Activated naive CD4-positive, alpha-beta T cell treated with anti-CD3 and anti-CD28 coated beads for 36 hours (primary cell): ENCODE measurements at regions not wholly inside any gene's neighbourhood (a gene's known extent, or its start where the extent isn't known, plus 50 kb on each side); places are given as distances from the start of the nearest gene placed in this dataset.

Source experiments
- CTCF ChIA-PET: fragments of 350-600 bp; sonication (Branson Sonifier 250); formaldehyde crosslinking; loops from one replicate; lab custom pipeline; 2021; ENCODE audit warnings: antibody characterized with exemption; lab: Charles Lee
- DNase-seq: peaks from one replicate; pipeline ENCODE4 v3.0.0-alpha.2; 2020
- H3K27ac Mint-ChIP-seq: one replicate; pipeline ENCODE4 v1.8.0; 2021; ENCODE audit warnings: mild to moderate bottlenecking, mixed read lengths
- H3K27me3 Mint-ChIP-seq: one replicate; pipeline ENCODE4 v1.8.0; 2021; ENCODE audit warnings: low read depth, mixed read lengths
- H3K36me3 Mint-ChIP-seq: one replicate; pipeline ENCODE4 v1.8.0; 2021; ENCODE audit warnings: low read depth, mixed read lengths
- H3K4me1 Mint-ChIP-seq: one replicate; pipeline ENCODE4 v1.8.0; 2021; ENCODE audit warnings: low read depth, mixed read lengths
- H3K4me3 Mint-ChIP-seq: one replicate; pipeline ENCODE4 v1.8.0; 2021; ENCODE audit warnings: mild to moderate bottlenecking, moderate library complexity, mixed read lengths
- H3K9me3 Mint-ChIP-seq: one replicate; pipeline ENCODE4 v1.8.0; 2021; ENCODE audit warnings: mixed read lengths
- intact Hi-C: fragments of 100-400 bp; cut with micrococcal nuclease; formaldehyde crosslinking; loops from one replicate; pipeline ENCODE4 v1.15.1; 2023

GRCh38 chr7:47669901-47670384, 88.0 kb upstream of the TNS3 start:
- Mint-ChIP-seq H3K27ac (no peak overlapping the region), H3K4me3 (no peak overlapping the region), H3K9me3 (no peaks in the 10 kb centered on the region), H3K4me1 (no peaks in the 10 kb centered on the region), H3K36me3 (no peaks in the 10 kb centered on the region), H3K27me3 (no peaks in the 10 kb centered on the region)
- CTCF ChIA-PET = no interaction called here
- no peak for DNase-seq
- intact Hi-C loops = no loop called here

GRCh38 chr7:47669178-47669891, 87.4 kb upstream of the TNS3 start:
- CTCF ChIA-PET = no interaction called here
- H3K4me1 Mint-ChIP-seq = no peaks in the 10 kb centered on the region
- intact Hi-C loops = no loop called here
- DNase-seq = no peak
- H3K9me3 Mint-ChIP-seq = no peaks in the 10 kb centered on the region
- no peak overlapping the region for H3K27ac Mint-ChIP-seq
- H3K27me3 Mint-ChIP-seq = no peaks in the 10 kb centered on the region
- no peak overlapping the region for H3K4me3 Mint-ChIP-seq
- H3K36me3 Mint-ChIP-seq = no peaks in the 10 kb centered on the region

- Mint-ChIP-seq H3K4me3 (no peak overlapping the region), H3K36me3 (no peaks in the 10 kb centered on the region), H3K27ac (no peak overlapping the region), H3K27me3 (no peaks in the 10 kb centered on the region), H3K9me3 (no peaks in the 10 kb centered on the region), H3K4me1 (no peaks in the 10 kb centered on the region)
- intact Hi-C loops = no loop called here
- CTCF ChIA-PET = no interaction called here
- no peak for DNase-seq
These were observed 84.4 kb upstream of the TNS3 start for GRCh38 chr7:47666164-47666862.

GRCh38 chr7:47664650-47665195, 82.8 kb upstream of the TNS3 start:
- Mint-ChIP-seq H3K27ac (no peak overlapping the region), H3K4me3 (no peak overlapping the region), H3K9me3 (no peaks in the 10 kb centered on the region), H3K36me3 (no peaks in the 10 kb centered on the region), H3K27me3 (no peaks in the 10 kb centered on the region), H3K4me1 (no peaks in the 10 kb centered on the region)
- intact Hi-C loops = no loop called here
- no peak for DNase-seq
- CTCF ChIA-PET = no interaction called here

GRCh38 chr7:47663851-47664250, 81.9 kb upstream of the TNS3 start:
- no peaks in the 10 kb centered on the region for H3K36me3 Mint-ChIP-seq
- intact Hi-C loops = no loop called here

GRCh38 chr7:47663213-47663612, 81.3 kb upstream of the TNS3 start:
- Mint-ChIP-seq H3K4me3 (no peak overlapping the region), H3K36me3 (no peaks in the 10 kb centered on the region), H3K27me3 (no peaks in the 10 kb centered on the region), H3K4me1 (no peaks in the 10 kb centered on the region), H3K27ac (no peak overlapping the region), H3K9me3 (no peaks in the 10 kb centered on the region)
- DNase-seq = no peak
- intact Hi-C loops = no loop called here
- CTCF ChIA-PET = no interaction called here

More at GRCh38 chr7:47663851-47664250, 81.9 kb upstream of the TNS3 start:
- H3K4me1 Mint-ChIP-seq = no peaks in the 10 kb centered on the region
- no peak overlapping the region for H3K27ac Mint-ChIP-seq
- CTCF ChIA-PET = no interaction called here
- H3K4me3 Mint-ChIP-seq = no peak overlapping the region
- H3K9me3 Mint-ChIP-seq = no peaks in the 10 kb centered on the region
- H3K27me3 Mint-ChIP-seq = no peaks in the 10 kb centered on the region
- DNase-seq = no peak

GRCh38 chr7:47661051-47661714, 79.3 kb upstream of the TNS3 start:
- H3K4me1 Mint-ChIP-seq = no peaks in the 10 kb centered on the region
- H3K9me3 Mint-ChIP-seq = no peaks in the 10 kb centered on the region
- CTCF ChIA-PET = no interaction called here
- H3K27ac Mint-ChIP-seq = no peak overlapping the region
- H3K36me3 Mint-ChIP-seq = no peaks in the 10 kb centered on the region
- H3K27me3 Mint-ChIP-seq = no peaks in the 10 kb centered on the region
- intact Hi-C loops = no loop called here
- no peak overlapping the region for H3K4me3 Mint-ChIP-seq
- no peak for DNase-seq

- no peak for DNase-seq
- H3K4me1 Mint-ChIP-seq = no peaks in the 10 kb centered on the region
- CTCF ChIA-PET = no interaction called here
- H3K36me3 Mint-ChIP-seq = no peaks in the 10 kb centered on the region
- no peaks in the 10 kb centered on the region for H3K27me3 Mint-ChIP-seq
- no peak overlapping the region for H3K27ac Mint-ChIP-seq
- no peaks in the 10 kb centered on the region for H3K9me3 Mint-ChIP-seq
- intact Hi-C loops = no loop called here
- H3K4me3 Mint-ChIP-seq = no peak overlapping the region
These were observed 78.0 kb upstream of the TNS3 start for GRCh38 chr7:47659664-47660462.

GRCh38 chr7:47658886-47659635, 77.2 kb upstream of the TNS3 start:
- intact Hi-C loops = no loop called here
- CTCF ChIA-PET = no interaction called here
- H3K4me3 Mint-ChIP-seq = no peak overlapping the region
- no peaks in the 10 kb centered on the region for H3K4me1 Mint-ChIP-seq
- H3K9me3 Mint-ChIP-seq = no peaks in the 10 kb centered on the region
- DNase-seq = no peak
- H3K36me3 Mint-ChIP-seq = no peaks in the 10 kb centered on the region
- no peak overlapping the region for H3K27ac Mint-ChIP-seq
- no peaks in the 10 kb centered on the region for H3K27me3 Mint-ChIP-seq

GRCh38 chr7:47657126-47657525, 75.2 kb upstream of the TNS3 start:
- no peak overlapping the region for H3K4me3 Mint-ChIP-seq
- no peak overlapping the region for H3K27ac Mint-ChIP-seq
- H3K4me1 Mint-ChIP-seq = no peaks in the 10 kb centered on the region
- CTCF ChIA-PET = no interaction called here
- no peaks in the 10 kb centered on the region for H3K27me3 Mint-ChIP-seq
- H3K36me3 Mint-ChIP-seq = no peaks in the 10 kb centered on the region
- DNase-seq = no peak
- H3K9me3 Mint-ChIP-seq = no peaks in the 10 kb centered on the region
- intact Hi-C loops = no loop called here

GRCh38 chr7:47654672-47655298, 72.9 kb upstream of the TNS3 start:
- Mint-ChIP-seq H3K36me3 (no peaks in the 10 kb centered on the region), H3K9me3 (no peaks in the 10 kb centered on the region), H3K4me1 (no peaks in the 10 kb centered on the region), H3K27me3 (no peaks in the 10 kb centered on the region), H3K27ac (no peak overlapping the region), H3K4me3 (no peak overlapping the region)
- intact Hi-C loops = no loop called here
- CTCF ChIA-PET = no interaction called here
- DNase-seq = no peak
